ENCODE measurements at regions not wholly inside any gene's neighbourhood (a gene's known extent, or its start where the extent isn't known, plus 50 kb on each side); places are given as distances from the start of the nearest gene placed in this dataset.

GRCh38 chr4:174135936-174136406 lies 147.5 kb downstream of the FBXO8 start:
- in situ Hi-C loops (cut with MboI) (no loop called here), intact Hi-C loops (cut with micrococcal nuclease) (no loop called here)
- no peak for TF ChIP-seq EP400 (IDR thresholded peaks at IDR 0.05)
- TF ChIP-seq CHD1 (IDR thresholded peaks at IDR 0.05; ENCODE audit: low read length) = no peak
- no peak for TF ChIP-seq DNMT1 (IDR thresholded peaks at IDR 0.05)
- TF ChIP-seq E2F5 (CRISPR knock-in tag; IDR thresholded peaks at IDR 0.05) = no peak
- TF ChIP-seq PTRF (tag; IDR thresholded peaks at IDR 0.05) = no peak
- no peak for TF ChIP-seq RBM34 (IDR thresholded peaks at IDR 0.05; ENCODE audit: borderline replicate concordance, insufficient read depth, low read length)
- no peak for TF ChIP-seq BACH1 (tag; IDR thresholded peaks at IDR 0.05)
- TF ChIP-seq E2F6 (IDR thresholded peaks at IDR 0.05; ENCODE audit: borderline replicate concordance in 1 of 2, extremely low read depth in 1 of 2, insufficient read depth in 1 of 2, insufficient read length in 1 of 2, low read depth in 1 of 2, low read length in 1 of 2, poor library complexity in 1 of 2, severe bottlenecking in 1 of 2) = no peak
- TF ChIP-seq ZNF253 (CRISPR knock-in tag; conservative IDR thresholded peaks at IDR 0.05) = no peak
- TF ChIP-seq SUPT5H (IDR thresholded peaks at IDR 0.05) = no peak
- no peak for TF ChIP-seq CREBBP (IDR thresholded peaks at IDR 0.05; ENCODE audit: low read depth, low read length)
- TF ChIP-seq MEIS2 (IDR thresholded peaks at IDR 0.05; ENCODE audit: partially characterized antibody) = peak; percentile 17
- TF ChIP-seq LEF1 (IDR thresholded peaks at IDR 0.05) = peak; percentile 60; the same call in 1 of the 2 replicates
- no peak for TF ChIP-seq LARP7 (IDR thresholded peaks at IDR 0.05)
- no peak for TF ChIP-seq SMAD3 (CRISPR knock-in tag; conservative IDR thresholded peaks at IDR 0.05)
- DNase-seq (ENCODE audit: extremely low read depth in 1 of 4, low spot score in 3 of 4) (no peak), FAIRE-seq (no peak), ATAC-seq (peak; percentile 33)
- no peaks in the 10 kb centered on the region for H3K9me3 ChIP-seq (replicated peaks; ENCODE audit: control insufficient read depth, insufficient read depth, low read depth, low read length)
- H3K4me2 ChIP-seq (ENCODE audit: insufficient read depth, low read length) = peak overlapping the region; percentile 53
- H2AFZ ChIP-seq (ENCODE audit: low read depth, low read length) = peak overlapping the region; percentile 79
- WGBS (ENCODE audit: insufficient coverage, low coverage, missing lambda C conversion rate) = 12% methylated on average over 12 of the region's 12 CpGs
- H3K4me1 ChIP-seq (replicated peaks in 1 of 2; ENCODE audit: control insufficient read depth in 2 of 2, insufficient read depth in 2 of 2, low read length in 2 of 2) = no peaks in the 10 kb centered on the region; a peak in 2 of 5 replicates
- BruUV-seq (replicated peaks) = no TSS peak
- no peaks in the 10 kb centered on the region for H4K20me1 ChIP-seq (replicated peaks; ENCODE audit: control insufficient read depth, insufficient read depth, low read length)
- ChIA-PET CTCF (ENCODE audit: low intra/inter-chr PET ratio) (interaction anchor here (0.6 kb wide), 1 partner anchor 177 kb away, joined by 4 read pairs; no protein-coding TSS in a partner anchor), POLR2A (no interaction called here)
- no peaks in the 10 kb centered on the region for H3K79me2 ChIP-seq (ENCODE audit: control insufficient read depth, insufficient read depth, low read length)
- peak overlapping the region; percentile 6; the same call in 1 of the 2 replicates for H3K4me3 ChIP-seq
- H3K27ac ChIP-seq (ENCODE audit: extremely low read depth, low read depth, low read length) = no peak overlapping the region
- H3K27me3 ChIP-seq (ENCODE audit: control insufficient read depth in 2 of 2, insufficient read depth in 2 of 2, low read length in 2 of 2) = no peaks in the 10 kb centered on the region
- no peaks in the 10 kb centered on the region for H3K36me3 ChIP-seq (ENCODE audit: control insufficient read depth, insufficient read depth, low read length)
- 0 out of 4 replicates have a peak overlapping the region, but pooled peaks of 1 of the 2 experiments have one; percentile 4 for H3K9ac ChIP-seq (ENCODE audit: insufficient read depth in 1 of 2, low read depth in 2 of 2, low read length in 2 of 2)
- no peaks in the 10 kb centered on the region for H3K9me1 ChIP-seq (ENCODE audit: control insufficient read depth, insufficient read depth, low read length)

Data from K562 (cell line).